ENCODE measurements at regions not wholly inside any gene's neighbourhood (a gene's known extent, or its start where the extent isn't known, plus 50 kb on each side); places are given as distances from the start of the nearest gene placed in this dataset.
"Not testable (repeated sequence)": the region's sequence is repeated elsewhere in the genome, so short reads cannot be mapped to it uniquely, and the experiment has no call there.

DNA sequence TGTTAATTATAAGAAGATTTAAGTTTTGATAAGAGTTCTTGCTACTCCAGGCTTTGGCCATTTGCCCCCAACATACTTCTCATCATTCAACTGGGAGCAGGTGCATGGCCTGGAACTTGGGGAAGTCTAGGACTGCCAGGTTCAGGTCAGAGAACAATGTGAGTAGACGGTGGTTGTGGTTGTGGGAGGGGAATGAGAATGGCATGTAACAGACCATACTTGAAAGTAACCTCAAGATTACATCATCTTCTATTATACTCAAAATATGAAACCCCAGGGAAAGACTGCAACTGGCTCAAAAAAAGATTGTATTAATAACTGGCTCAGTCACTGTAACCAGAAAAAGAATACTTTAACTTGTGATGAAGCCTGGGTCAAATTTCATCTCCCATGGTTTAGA lies 364.9 kb upstream of the DPPA4 start:
- Histone ChIP-seq H3K27ac (ENCODE audit: low read depth, low read length) (no peak overlapping the region), H3K27me3 (ENCODE audit: insufficient read depth, low read length) (no peaks in the 10 kb centered on the region), H3K4me3 (ENCODE audit: low read length in 2 of 2) (no peak overlapping the region), H3K9me3 (ENCODE audit: control insufficient read depth in 1 of 2, low read length in 2 of 2) (no peaks in the 10 kb centered on the region), H3K36me3 (ENCODE audit: insufficient read depth, low read length) (no peaks in the 10 kb centered on the region), H3K4me1 (ENCODE audit: insufficient read depth, low read length) (no peaks in the 10 kb centered on the region)
- H3K9me3 Mint-ChIP-seq, result peaks cover 0 to 4% (median 0%) of the 10 kb centered on the region in 8 donors
- peak in 1 of 5 donors; percentile 1 for DNase-seq
- H3K27ac Mint-ChIP-seq, result no peak overlapping the region
- H3K36me3 Mint-ChIP-seq, result no peaks in the 10 kb centered on the region
- ChIA-PET POLR2A (ENCODE audit: partially characterized antibody) (no interaction called here), CTCF (ENCODE audit: partially characterized antibody) (no interaction called here)
- no peak overlapping the region for H3K4me3 Mint-ChIP-seq
- H3K4me1 Mint-ChIP-seq, result peaks cover 7 to 14% (median 10%) of the 10 kb centered on the region in 4 donors
- intact Hi-C loops (cut with micrococcal nuclease), result no loop called here
- H3K27me3 Mint-ChIP-seq, result peaks cover 0 to 2% of the 10 kb centered on the region in 2 donors

DNA sequence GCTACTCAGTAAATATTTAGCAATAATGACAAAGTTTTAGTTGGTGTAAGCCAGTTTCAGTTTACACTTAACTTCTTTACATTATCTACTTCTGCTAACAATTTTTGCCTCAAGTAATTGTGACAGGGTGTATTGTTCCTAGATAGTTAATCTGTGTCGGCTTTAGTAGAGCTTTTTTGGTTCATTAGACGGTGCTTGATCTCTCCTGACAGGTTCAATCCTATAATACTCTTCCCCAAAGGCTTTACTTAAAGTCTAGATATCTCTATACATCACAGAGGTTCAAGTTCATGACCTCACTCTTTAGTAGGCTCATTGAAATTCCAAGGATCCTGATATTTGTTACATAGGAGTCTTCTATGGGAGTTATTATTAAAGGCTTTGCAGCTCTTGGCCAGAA lies 365.6 kb upstream of the DPPA4 start:
- H3K4me3 ChIP-seq (ENCODE audit: low read length in 2 of 2), result no peak overlapping the region
- no peak for DNase-seq
- intact Hi-C loops (cut with micrococcal nuclease), result no loop called here
- H3K4me1 ChIP-seq (ENCODE audit: insufficient read depth, low read length), result no peaks in the 10 kb centered on the region
- H3K36me3 ChIP-seq (ENCODE audit: insufficient read depth, low read length), result no peaks in the 10 kb centered on the region
- Mint-ChIP-seq H3K4me1 (peaks cover 7 to 14% (median 10%) of the 10 kb centered on the region in 4 donors), H3K27ac (no peak overlapping the region), H3K36me3 (no peaks in the 10 kb centered on the region), H3K4me3 (no peak overlapping the region), H3K27me3 (peaks cover 0 to 2% of the 10 kb centered on the region in 2 donors), H3K9me3 (no peaks in the 10 kb centered on the region)
- ChIA-PET CTCF (ENCODE audit: partially characterized antibody) (no interaction called here), POLR2A (ENCODE audit: partially characterized antibody) (no interaction called here)
- H3K27me3 ChIP-seq (ENCODE audit: insufficient read depth, low read length), result no peaks in the 10 kb centered on the region
- H3K9me3 ChIP-seq (ENCODE audit: control insufficient read depth in 1 of 2, low read length in 2 of 2), result no peaks in the 10 kb centered on the region
- no peak overlapping the region for H3K27ac ChIP-seq (ENCODE audit: low read depth, low read length)

GRCh38 chr3:109705133-109705532 lies 367.8 kb upstream of the DPPA4 start:
- H3K9me3 ChIP-seq (ENCODE audit: control insufficient read depth in 1 of 2, low read length in 2 of 2); H3K27me3 Mint-ChIP-seq; H3K4me3 ChIP-seq (ENCODE audit: low read length in 2 of 2); CTCF ChIA-PET (ENCODE audit: partially characterized antibody); H3K27ac Mint-ChIP-seq; H3K4me1 ChIP-seq (ENCODE audit: insufficient read depth, low read length); H3K4me3 Mint-ChIP-seq; DNase-seq; POLR2A ChIA-PET (ENCODE audit: partially characterized antibody); H3K9me3 Mint-ChIP-seq; H3K36me3 ChIP-seq (ENCODE audit: insufficient read depth, low read length); H3K36me3 Mint-ChIP-seq; H3K27me3 ChIP-seq (ENCODE audit: insufficient read depth, low read length); intact Hi-C loops (cut with micrococcal nuclease); H3K27ac ChIP-seq (ENCODE audit: low read depth, low read length): not testable (repeated sequence)
- H3K4me1 Mint-ChIP-seq, result peaks cover 7 to 14% (median 10%) of the 10 kb centered on the region in 4 donors

DNA sequence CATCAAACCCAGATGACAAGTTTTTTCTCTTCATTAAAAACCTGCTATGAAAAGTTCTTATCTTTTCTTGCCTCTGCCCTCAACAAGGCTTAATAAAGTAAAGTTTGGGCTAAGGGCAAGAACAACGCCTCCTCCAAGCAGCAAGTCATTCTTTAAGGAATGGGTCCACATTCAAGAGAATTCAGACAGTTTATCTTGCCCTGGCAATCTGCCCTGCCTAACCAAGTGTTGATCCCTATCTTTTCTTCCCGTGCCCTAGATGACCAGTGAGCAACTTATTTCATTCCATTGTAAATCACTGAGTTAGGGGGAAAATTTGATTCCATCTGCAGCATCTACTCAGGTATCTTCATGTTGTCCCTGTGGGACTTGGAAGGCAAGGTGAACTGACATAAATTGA lies 370.3 kb upstream of the DPPA4 start:
- Mint-ChIP-seq H3K4me1 (peaks cover 0 to 7% (median 2%) of the 10 kb centered on the region in 4 donors), H3K27me3 (peaks cover 3 to 5% of the 10 kb centered on the region in 2 donors), H3K27ac (peak overlapping the region in 1 of 7 donors; percentile 26), H3K4me3 (no peak overlapping the region), H3K9me3 (peaks cover 0 to 4% (median 0%) of the 10 kb centered on the region in 8 donors), H3K36me3 (no peaks in the 10 kb centered on the region)
- no peaks in the 10 kb centered on the region for H3K27me3 ChIP-seq (ENCODE audit: insufficient read depth, low read length)
- H3K9me3 ChIP-seq (ENCODE audit: control insufficient read depth in 1 of 2, low read length in 2 of 2), result no peaks in the 10 kb centered on the region
- H3K4me3 ChIP-seq (ENCODE audit: low read length in 2 of 2), result no peak overlapping the region
- no peaks in the 10 kb centered on the region for H3K4me1 ChIP-seq (ENCODE audit: insufficient read depth, low read length)
- POLR2A ChIA-PET (ENCODE audit: partially characterized antibody), result no interaction called here
- DNase-seq, result no peak
- CTCF ChIA-PET (ENCODE audit: partially characterized antibody), result no interaction called here
- intact Hi-C loops (cut with micrococcal nuclease), result no loop called here
- H3K27ac ChIP-seq (ENCODE audit: low read depth, low read length), result no peak overlapping the region
- H3K36me3 ChIP-seq (ENCODE audit: insufficient read depth, low read length), result no peaks in the 10 kb centered on the region

- Histone ChIP-seq H3K4me3 (ENCODE audit: low read length in 2 of 2) (no peak overlapping the region), H3K4me1 (ENCODE audit: insufficient read depth, low read length) (no peaks in the 10 kb centered on the region), H3K9me3 (ENCODE audit: control insufficient read depth in 1 of 2, low read length in 2 of 2) (no peaks in the 10 kb centered on the region), H3K27me3 (ENCODE audit: insufficient read depth, low read length) (no peaks in the 10 kb centered on the region), H3K36me3 (ENCODE audit: insufficient read depth, low read length) (no peaks in the 10 kb centered on the region), H3K27ac (ENCODE audit: low read depth, low read length) (no peak overlapping the region)
- DNase-seq, result no peak
- Mint-ChIP-seq H3K27ac (no peak overlapping the region), H3K4me3 (no peak overlapping the region), H3K9me3 (peaks cover 0 to 5% (median 0%) of the 10 kb centered on the region in 8 donors), H3K36me3 (no peaks in the 10 kb centered on the region), H3K27me3 (peaks cover 7 to 10% of the 10 kb centered on the region in 2 donors), H3K4me1 (no peaks in the 10 kb centered on the region)
- CTCF ChIA-PET (ENCODE audit: partially characterized antibody), result no interaction called here
- intact Hi-C loops (cut with micrococcal nuclease), result no loop called here
- POLR2A ChIA-PET (ENCODE audit: partially characterized antibody), result no interaction called here
Observed at GRCh38 chr3:109713288-109713687, 375.9 kb upstream of the DPPA4 start.

DNA sequence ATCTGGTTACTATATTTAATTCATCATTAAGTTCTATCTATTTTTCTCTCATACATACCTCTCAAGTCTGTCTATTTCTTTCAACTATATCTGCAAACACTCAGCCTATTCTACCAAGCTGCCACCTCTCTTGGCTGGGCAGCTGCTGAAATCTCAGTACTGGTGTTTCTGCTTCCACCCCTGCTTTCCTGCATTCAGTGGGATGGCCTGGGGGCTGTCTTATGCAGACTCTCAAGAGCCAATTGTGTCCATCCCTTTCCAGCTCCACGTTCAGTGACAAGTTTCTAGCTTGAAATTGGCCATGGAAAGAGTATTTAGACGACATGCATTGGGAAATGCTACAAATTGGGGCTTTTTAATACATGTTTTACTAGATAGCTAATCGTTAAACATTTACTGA lies 378.4 kb upstream of the DPPA4 start:
- no peaks in the 10 kb centered on the region for H3K36me3 ChIP-seq (ENCODE audit: insufficient read depth, low read length)
- Mint-ChIP-seq H3K9me3 (peaks cover 0 to 5% (median 0%) of the 10 kb centered on the region in 8 donors), H3K27ac (no peak overlapping the region), H3K4me1 (no peaks in the 10 kb centered on the region), H3K4me3 (no peak overlapping the region), H3K27me3 (peaks cover 5 to 8% of the 10 kb centered on the region in 2 donors), H3K36me3 (no peaks in the 10 kb centered on the region)
- no peak overlapping the region for H3K27ac ChIP-seq (ENCODE audit: low read depth, low read length)
- H3K4me1 ChIP-seq (ENCODE audit: insufficient read depth, low read length), result no peaks in the 10 kb centered on the region
- no peak for DNase-seq
- H3K4me3 ChIP-seq (ENCODE audit: low read length in 2 of 2), result no peak overlapping the region
- CTCF ChIA-PET (ENCODE audit: partially characterized antibody), result no interaction called here
- no peaks in the 10 kb centered on the region for H3K27me3 ChIP-seq (ENCODE audit: insufficient read depth, low read length)
- intact Hi-C loops (cut with micrococcal nuclease), result no loop called here
- H3K9me3 ChIP-seq (ENCODE audit: control insufficient read depth in 1 of 2, low read length in 2 of 2), result no peaks in the 10 kb centered on the region
- POLR2A ChIA-PET (ENCODE audit: partially characterized antibody), result no interaction called here

GRCh38 chr3:109718850-109719249 lies 381.5 kb upstream of the DPPA4 start:
- Mint-ChIP-seq H3K36me3 (no peaks in the 10 kb centered on the region), H3K9me3 (peaks cover 0 to 3% (median 0%) of the 10 kb centered on the region in 8 donors), H3K27ac (no peak overlapping the region), H3K4me1 (no peaks in the 10 kb centered on the region), H3K4me3 (no peak overlapping the region), H3K27me3 (peaks cover 2 to 7% of the 10 kb centered on the region in 2 donors)
- ChIA-PET CTCF (ENCODE audit: partially characterized antibody) (no interaction called here), POLR2A (ENCODE audit: partially characterized antibody) (no interaction called here)
- no peaks in the 10 kb centered on the region for H3K27me3 ChIP-seq (ENCODE audit: insufficient read depth, low read length)
- intact Hi-C loops (cut with micrococcal nuclease), result no loop called here
- no peak overlapping the region for H3K27ac ChIP-seq (ENCODE audit: low read depth, low read length)
- DNase-seq, result no peak
- H3K36me3 ChIP-seq (ENCODE audit: insufficient read depth, low read length), result no peaks in the 10 kb centered on the region
- H3K4me1 ChIP-seq (ENCODE audit: insufficient read depth, low read length), result no peaks in the 10 kb centered on the region
- no peaks in the 10 kb centered on the region for H3K9me3 ChIP-seq (ENCODE audit: control insufficient read depth in 1 of 2, low read length in 2 of 2)
- no peak overlapping the region for H3K4me3 ChIP-seq (ENCODE audit: low read length in 2 of 2)

Data from CD4-positive, alpha-beta memory T cell (primary cell).